HG03442 (cell line): ENCODE measurements at regions not wholly inside any gene's neighbourhood (a gene's known extent, or its start where the extent isn't known, plus 50 kb on each side); places are given as distances from the start of the nearest gene placed in this dataset.

ENCODE experiments used
- ATAC-seq: cut with Tn5 transposase; IDR thresholded peaks from one replicate; pipeline ENCODE4 v1.9.1; 2021; ENCODE audit warnings: mild to moderate bottlenecking, moderate library complexity; ENCODE audit not compliant: unreplicated experiment

- no peak for ATAC-seq
Observed at GRCh38 chr2:236887531-236887930, 198.2 kb upstream of the COPS8 start.

DNA sequence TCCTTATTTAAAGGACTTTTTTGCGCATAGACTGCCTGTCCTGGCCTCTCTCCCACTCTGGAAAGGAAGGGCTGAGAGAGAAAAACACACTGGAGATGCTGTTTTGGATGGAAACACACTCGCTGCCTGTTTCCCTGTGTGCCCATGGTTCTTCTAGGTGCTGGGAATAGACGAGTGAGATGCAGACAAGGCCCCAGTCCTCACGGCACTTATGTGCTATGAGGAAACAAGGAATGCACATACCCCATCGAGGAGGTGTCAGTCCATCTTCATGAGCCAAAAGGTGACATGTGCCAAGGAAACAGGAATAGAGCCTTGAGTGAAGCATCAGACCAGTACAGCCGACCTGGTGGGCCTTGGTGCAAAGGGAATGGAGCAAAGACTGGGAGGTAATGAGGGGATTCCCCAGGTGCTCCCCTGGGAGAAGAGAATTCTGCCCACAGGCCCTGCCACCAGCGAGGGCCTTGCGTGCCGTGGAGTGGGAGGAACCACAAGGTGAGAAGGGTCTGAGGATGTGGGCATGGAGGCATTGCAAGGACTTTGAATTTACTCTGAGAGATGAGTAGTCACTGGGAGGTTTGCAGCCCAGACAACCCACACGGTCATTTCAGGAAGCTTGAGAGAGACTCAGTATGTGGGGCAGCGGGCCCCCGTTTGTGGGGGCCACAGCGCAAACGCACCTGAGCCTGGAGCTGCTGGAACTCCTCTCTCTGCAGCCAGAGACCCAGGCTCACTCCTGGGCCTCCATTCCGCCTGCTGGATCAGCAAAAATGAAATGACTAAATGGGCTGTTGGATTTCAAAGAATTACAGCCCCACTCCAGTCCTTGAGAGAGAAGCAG is 197.5 kb upstream of the COPS8 start:
- ATAC-seq = no peak

DNA sequence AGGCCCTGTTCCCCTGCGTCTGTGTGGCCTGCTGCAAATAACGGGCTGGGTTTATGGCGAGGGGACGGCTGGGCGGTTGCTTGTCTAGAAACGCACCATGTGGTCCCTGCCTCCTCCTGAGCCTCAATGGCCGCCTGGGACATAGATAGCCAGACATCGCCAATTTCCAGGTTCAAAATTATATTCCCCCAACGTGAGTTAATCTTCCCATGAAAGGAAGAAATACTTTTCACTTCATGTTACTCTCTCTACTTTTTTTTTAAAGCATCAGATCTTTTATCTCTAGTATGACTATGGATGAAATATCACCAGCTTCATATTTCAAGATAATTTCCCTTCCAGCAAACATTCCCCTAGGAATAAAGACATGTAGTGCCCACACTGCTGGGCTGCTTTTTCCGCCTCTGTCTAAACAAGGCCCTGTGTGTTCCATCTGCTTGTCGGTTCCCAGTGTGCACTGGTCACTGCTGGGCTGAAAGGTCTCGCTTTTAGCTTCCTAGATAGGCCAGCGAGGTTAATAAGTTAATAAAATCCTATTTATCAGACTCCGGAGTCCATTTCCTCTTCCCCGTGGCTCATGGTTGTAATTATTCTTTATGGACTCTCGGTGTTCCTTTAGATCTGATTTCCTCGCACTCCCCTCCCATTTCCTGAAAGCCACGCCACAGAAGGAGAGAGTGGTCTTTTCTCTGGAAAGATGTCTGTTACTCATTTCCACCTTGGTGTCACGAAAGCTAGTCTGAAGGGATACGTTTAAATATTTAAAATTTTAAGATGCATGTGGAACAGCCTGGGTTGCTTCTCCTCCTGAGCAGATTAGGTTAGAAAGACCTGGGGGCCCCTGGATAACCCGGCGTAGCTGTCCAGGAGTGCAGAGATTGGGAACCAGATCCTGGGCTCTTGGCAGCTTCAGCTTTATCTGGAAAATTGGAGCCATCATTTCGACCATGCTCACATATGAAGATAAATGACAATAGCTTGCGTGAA is 196.6 kb upstream of the COPS8 start:
- ATAC-seq = no peak

- ATAC-seq = no peak
Observed at GRCh38 chr2:236889791-236890704, 195.6 kb upstream of the COPS8 start.

DNA sequence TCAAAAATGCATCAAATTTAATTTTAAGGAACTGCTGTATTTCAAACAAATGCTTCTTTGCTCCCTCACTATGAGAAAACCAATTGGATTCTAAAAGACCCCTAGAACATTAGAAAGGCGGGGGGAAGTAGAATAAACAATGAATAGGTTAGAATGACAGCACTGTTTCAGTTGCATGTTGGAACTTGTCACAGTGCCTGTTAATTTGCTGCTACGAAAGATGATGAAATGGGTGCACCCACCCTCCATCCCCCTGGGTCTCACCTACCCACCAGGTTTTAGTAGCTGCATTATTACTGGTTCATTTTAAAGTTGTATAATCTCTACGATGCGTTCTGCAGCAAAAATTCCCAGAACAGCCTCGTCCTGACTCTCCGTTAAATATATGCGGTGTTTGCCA is 193.0 kb upstream of the COPS8 start:
- no peak for ATAC-seq

DNA sequence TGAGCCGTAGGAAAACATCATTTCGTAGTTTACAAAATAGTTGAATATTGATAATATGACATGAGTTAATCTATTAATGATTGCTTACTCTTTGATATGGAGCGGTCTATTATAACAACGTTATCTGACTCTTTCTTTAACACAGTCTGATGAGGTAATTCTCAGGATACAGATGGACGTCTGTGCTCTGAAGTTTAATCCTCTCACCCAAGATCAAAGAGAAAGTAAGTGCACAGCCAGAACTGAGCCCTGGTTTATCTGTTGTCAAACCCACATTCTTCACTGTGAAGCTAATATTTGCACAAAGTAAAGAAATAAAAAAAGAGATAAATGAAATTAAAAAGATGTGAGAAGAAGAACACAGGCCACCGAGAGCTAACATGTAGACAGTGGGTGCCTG is 190.9 kb upstream of the COPS8 start:
- ATAC-seq = no peak

DNA sequence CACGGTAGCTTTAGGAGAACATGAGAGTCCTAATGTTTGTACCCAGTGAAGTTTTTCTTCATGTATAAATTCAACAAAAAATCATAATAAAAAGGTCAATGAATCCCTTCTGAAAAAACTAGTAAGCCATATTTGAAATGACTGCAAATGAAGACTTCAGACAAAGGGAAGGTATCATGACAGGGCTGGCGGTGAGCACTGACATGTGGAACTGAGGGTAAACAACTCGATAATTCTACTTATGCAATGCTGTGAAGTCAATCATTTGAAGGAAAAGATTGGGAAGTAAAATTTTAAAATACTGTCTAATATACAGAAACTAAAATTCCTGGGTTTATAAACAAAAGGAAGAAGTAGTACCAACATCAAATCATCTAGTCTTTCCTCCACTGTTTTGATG is 190.2 kb upstream of the COPS8 start:
- no peak for ATAC-seq

GRCh38 chr2:236896688-236897087 is 189.0 kb upstream of the COPS8 start:
- ATAC-seq = no peak

DNA sequence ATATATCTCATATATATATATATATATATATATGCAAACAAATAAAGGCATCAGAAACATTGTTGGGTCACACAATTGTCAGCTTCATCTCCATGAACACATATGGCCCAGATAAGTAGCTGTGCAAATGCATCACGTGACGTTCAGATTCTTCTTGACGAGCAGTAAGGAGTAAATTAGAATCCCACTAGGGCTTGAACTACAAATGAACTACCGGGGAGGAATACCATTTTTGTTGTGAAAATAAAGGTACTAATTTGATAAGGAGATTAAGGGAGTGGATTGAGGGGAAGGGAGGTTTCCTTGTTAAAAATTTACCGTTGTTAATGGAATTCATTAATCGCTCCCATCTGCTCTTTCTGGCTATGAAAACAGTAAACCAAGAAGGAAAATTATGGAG is 186.5 kb upstream of the COPS8 start:
- ATAC-seq = no peak

DNA sequence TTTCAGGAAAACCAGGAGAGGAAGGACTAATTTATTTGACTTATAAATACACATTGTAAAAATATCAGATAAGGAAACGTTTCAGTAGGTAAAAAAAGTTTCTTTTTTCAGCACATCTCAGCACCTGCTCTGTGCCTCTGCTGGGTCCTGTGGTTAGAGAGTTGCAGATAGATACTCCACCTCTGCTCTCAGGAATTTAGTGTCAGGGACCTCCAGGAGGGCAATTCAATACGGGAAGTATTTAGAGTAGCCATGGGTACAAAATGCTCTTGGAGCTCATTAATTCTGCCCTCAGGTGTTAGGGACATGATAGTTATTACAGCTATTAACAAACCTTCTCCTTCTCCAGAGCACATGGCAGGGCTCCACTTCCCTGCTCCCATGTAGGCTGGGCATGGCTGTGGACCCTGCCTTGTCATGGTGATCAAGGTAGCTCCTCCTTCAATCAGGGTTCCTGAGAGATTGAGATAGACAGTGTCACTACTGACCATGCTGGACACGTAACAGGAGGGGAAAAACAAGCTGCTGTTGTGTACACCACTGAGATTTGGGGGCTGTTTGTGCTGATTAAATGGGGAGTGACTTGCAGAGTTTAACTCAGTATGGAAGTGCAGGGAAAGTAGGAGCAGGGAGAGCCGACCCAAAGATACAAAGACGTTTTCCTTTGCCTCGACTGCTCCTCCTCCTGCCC is 185.6 kb upstream of the COPS8 start:
- no peak for ATAC-seq

DNA sequence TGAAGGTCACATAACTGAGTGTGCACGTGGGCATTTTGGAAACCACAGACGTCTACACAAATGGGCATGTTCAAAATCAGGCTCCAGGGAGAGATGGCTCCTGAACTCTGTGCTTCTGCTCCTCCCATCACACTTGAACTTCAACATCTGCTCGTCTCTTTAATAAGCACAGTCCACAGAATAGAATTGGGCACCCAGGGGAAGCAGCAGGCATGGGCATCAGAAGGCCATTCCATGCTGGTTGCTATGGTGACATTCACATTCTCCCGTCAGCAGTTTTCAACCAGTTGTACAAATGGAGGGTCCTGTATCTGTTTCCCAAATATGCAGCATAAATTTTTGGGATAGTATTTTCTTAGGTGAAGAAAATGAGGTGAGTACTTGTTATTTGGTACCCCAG is 183.7 kb upstream of the COPS8 start:
- ATAC-seq = no peak

DNA sequence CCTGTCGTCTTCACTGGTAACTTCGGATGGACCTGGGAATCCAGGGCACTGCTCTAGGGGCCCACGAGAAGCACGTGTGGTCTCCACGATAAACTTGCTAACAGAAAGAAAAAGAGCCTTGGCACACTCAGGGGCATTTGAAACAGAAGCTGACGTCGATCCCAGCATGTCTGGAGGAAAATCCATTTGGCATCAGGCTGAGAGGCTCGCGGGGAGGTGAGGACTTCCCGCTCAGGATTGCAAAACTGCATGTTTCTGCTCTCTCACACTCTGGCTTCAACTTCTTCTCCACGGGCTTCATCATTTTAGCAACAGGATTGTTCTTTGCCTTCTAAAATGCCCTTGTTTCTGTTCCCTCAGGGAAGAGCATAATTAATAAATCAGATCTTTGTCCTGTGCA is 181.7 kb upstream of the COPS8 start:
- ATAC-seq = no peak

DNA sequence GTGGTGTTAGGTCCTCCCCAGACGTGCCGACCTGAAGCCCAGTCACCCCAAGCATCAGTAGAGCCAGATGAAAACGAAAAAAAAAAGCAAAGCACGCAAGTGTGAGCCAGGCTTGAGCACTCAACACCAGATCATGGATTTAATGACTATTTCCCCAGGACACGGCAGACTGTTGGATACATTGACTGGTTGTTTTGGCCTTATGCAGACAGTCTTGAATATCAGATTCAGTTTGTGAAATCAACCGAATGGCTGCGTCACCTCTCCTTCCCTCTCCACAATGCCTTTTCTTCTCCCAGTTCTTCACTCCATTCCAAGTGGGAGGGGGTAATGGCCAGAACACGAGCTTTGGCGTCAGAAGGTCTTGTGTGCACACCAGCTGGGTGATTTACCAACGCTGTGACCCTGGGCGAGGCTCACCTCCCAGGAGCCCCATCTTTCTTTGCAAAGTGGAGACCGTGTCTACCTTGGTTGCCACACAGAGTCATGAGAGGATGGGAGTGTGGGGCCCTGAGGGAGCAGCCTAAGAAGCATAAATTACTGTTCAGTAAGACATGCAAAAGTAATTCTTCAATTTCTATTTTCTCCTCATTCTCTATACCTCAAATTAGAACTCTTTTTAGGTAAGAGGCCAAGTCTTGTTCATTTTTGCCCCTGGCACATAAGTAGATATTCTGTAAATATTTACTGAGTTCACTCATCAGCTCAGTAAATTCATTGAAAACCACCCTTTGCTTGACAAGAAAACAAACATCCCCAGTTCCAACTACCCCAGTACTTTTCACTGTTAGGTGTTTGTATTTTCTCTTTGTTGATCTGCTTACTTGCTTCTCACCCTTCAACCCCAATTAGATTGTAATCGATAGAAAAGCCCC is 181.1 kb upstream of the COPS8 start:
- ATAC-seq = no peak

DNA sequence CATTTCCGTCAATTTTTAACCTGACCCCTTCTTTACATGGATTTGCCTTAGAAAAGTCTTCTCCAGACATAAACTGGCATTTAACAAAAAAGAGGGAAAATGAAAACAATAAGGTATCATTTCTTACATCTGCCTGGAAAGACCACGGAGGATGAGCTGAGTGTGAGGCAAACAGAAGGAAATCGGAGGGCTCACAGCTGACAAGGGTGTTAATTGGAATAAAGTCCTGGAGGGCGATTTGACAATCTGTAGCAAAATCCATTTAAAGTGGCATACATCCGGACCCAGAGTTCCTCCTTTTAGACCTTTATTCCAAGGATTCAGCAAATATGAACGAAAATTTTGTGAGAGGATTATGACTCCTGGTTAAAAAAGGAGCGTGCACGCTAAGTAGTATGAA is 179.7 kb upstream of the COPS8 start:
- no peak for ATAC-seq

DNA sequence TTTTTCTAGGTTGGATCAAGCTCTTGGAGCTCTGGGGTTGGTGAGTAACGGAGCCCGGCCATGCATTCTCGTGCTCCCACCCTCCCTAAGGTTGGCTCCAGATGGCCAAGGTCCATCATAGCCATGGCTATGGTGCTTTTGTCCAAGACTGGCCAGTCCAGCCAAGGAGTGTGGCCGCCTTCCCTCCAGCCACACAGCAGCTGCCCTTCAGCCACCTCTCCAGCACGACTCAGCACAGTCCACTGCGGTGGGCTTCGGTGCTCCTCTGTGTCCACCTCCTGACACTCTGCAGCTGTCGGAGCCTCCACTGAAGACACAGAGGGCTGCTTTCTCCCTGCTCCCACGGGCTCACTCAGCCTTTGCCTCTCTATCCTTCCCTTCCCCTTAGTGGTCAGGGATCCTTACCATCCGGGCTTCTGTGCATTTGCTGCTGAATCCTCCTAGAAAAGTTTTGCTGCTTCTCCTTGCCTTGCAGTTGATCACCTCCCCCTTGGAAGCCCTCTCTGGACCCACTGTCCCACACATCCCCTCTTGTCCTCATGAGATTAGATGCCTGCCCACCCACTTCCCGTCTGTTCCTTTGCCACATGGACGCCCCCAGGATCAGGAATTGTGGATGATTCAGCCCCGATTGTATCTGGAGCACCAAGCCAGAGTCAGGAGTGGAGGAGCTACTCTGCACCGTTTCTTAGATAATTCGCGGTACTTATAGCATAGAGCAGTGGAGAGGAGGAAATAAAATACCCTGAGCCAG is 177.1 kb upstream of the COPS8 start:
- ATAC-seq = no peak

- no peak for ATAC-seq
Observed at GRCh38 chr2:236909193-236909504, 176.5 kb upstream of the COPS8 start.

GRCh38 chr2:236909802-236910201 is 175.9 kb upstream of the COPS8 start:
- no peak for ATAC-seq

GRCh38 chr2:236910781-236911495 is 174.8 kb upstream of the COPS8 start:
- no peak for ATAC-seq
